Vagina (tissue), 2 donors: ENCODE measurements at regions not wholly inside any gene's neighbourhood (a gene's known extent, or its start where the extent isn't known, plus 50 kb on each side); places are given as distances from the start of the nearest gene placed in this dataset.

ENCODE experiments used
- POLR2A ChIP-seq, 2 donors: fragments of 450-650 bp; IDR thresholded peaks; one replicate each; pipeline ENCODE4 v1.6.1; 2017; ENCODE audit warnings: antibody characterized with exemption in 2 of 2, mild to moderate bottlenecking in 2 of 2, moderate library complexity in 2 of 2
- POLR2AphosphoS5 ChIP-seq, 2 donors: sonication (generic); formaldehyde crosslinking; IDR thresholded peaks; one replicate each; pipeline ENCODE4 v1.9.0; 2017; ENCODE audit warnings: antibody characterized with exemption in 2 of 2, mild to moderate bottlenecking in 2 of 2, low read depth in 1 of 2; ENCODE audit not compliant: insufficient read depth in 1 of 2
- TF ChIP-seq, protein P1 (sequence below), 3 experiments: fragments of 450-650 bp in 2 of 3; fragments of 200-600 bp in 1 of 3; sonication (generic) in 1 of 3; IDR thresholded peaks; one replicate each; pipeline ENCODE4 v1.5.1; 2017 to 2019; ENCODE audit warnings: antibody characterized with exemption in 3 of 3, mild to moderate bottlenecking in 2 of 3, moderate library complexity in 2 of 3

DNA sequence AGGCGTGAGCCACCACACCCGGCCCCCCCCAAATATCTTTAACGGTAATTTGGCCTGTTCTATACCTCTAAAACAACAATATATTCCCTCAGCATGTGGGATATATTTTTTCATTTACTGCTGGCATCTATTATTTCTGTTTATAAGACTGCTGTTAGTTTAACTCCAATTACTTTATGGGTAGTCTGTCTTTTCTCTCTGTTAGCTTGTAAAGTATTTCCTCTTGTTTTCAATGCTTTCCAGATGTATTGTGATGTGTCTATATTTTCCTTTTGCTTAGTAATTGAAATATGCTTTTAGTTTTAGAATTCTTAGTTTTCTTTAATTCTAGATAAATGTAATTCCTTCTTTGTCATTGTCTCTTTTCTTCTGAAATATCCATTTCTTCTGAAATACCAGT, 445.8 kb downstream of the ANKRD50 start:
- TF ChIP-seq POLR2A (IDR thresholded peaks at IDR 0.05): no peak
- no peak for TF ChIP-seq POLR2AphosphoS5 (IDR thresholded peaks at IDR 0.05; ENCODE audit: insufficient read depth in 1 of 2, low read depth in 1 of 2)
- TF ChIP-seq, protein P1, sequence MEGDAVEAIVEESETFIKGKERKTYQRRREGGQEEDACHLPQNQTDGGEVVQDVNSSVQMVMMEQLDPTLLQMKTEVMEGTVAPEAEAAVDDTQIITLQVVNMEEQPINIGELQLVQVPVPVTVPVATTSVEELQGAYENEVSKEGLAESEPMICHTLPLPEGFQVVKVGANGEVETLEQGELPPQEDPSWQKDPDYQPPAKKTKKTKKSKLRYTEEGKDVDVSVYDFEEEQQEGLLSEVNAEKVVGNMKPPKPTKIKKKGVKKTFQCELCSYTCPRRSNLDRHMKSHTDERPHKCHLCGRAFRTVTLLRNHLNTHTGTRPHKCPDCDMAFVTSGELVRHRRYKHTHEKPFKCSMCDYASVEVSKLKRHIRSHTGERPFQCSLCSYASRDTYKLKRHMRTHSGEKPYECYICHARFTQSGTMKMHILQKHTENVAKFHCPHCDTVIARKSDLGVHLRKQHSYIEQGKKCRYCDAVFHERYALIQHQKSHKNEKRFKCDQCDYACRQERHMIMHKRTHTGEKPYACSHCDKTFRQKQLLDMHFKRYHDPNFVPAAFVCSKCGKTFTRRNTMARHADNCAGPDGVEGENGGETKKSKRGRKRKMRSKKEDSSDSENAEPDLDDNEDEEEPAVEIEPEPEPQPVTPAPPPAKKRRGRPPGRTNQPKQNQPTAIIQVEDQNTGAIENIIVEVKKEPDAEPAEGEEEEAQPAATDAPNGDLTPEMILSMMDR (IDR thresholded peaks at IDR 0.05): no peak
